A549 (cell line): ENCODE measurements at regions not wholly inside any gene's neighbourhood (a gene's known extent, or its start where the extent isn't known, plus 50 kb on each side); places are given as distances from the start of the nearest gene placed in this dataset.
A peak's percentile ranks its signal among the peaks of the same experiment; 100 is the strongest.

Source experiments
- ATAC-seq, 2 experiments: fragments of 200-7000 bp in 1 of 2; fragments of >200 bp in 1 of 2; cut with Nextera tagmentation in 1 of 2; cut with Tn5 transposase in 1 of 2; 3 replicates each; pipeline versions ENCODE4 v1.8.0 to v1.9.1; 2018 to 2020; ENCODE audit warnings: mild to moderate bottlenecking in 1 of 2, moderate library complexity in 1 of 2
- CTCF ChIA-PET: fragments of 300-600 bp; sonication (Branson Sonifier 250); formaldehyde crosslinking; extraction: SDS; loops from one replicate; lab custom pipeline; 2021; ENCODE audit warnings: antibody characterized with exemption, inconsistent platforms; lab: Yijun Ruan, JAX
- POLR2A ChIA-PET: fragments of 350-600 bp; formaldehyde crosslinking; extraction: SDS; loops from one replicate; lab custom pipeline; 2021; ENCODE audit warnings: antibody characterized with exemption, inconsistent platforms; lab: Yijun Ruan, JAX
- DNase-seq, 2 experiments: peaks; one replicate each; pipeline versions ENCODE4 v3.0.0 to v3.0.0-alpha.2; 2011 to 2016; ENCODE audit warnings: low read depth in 1 of 2, low spot score in 1 of 2
- FAIRE-seq: peaks from 2 replicates; lab custom pipeline; 2011; peaks lifted over from hg19 to GRCh38; lab: Jason Lieb, UNC
- H3K27ac ChIP-seq, 2 experiments: fragments of >200 bp; sonication (Bioruptor Twin); formaldehyde crosslinking; 3 replicates each; pipeline ENCODE4 v1.5.1; 2016 to 2017
- H3K4me1 ChIP-seq: fragments of >200 bp; sonication (Bioruptor Twin); formaldehyde crosslinking; 3 replicates; pipeline ENCODE4 v1.6.1; 2016
- H3K4me2 ChIP-seq: fragments of >200 bp; sonication (Bioruptor Twin); formaldehyde crosslinking; 3 replicates; pipeline ENCODE4 v1.6.1; 2016
- H3K4me3 ChIP-seq: fragments of >200 bp; sonication (Bioruptor Twin); formaldehyde crosslinking; 3 replicates; pipeline ENCODE4 v1.5.1; 2016
- H3K9me3 ChIP-seq: fragments of >200 bp; sonication (Bioruptor Twin); formaldehyde crosslinking; 3 replicates; pipeline ENCODE4 v1.6.1; 2016
- BHLHE40 ChIP-seq: IDR thresholded peaks from 2 replicates; pipeline ENCODE4 v1.6.1; 2012; ENCODE audit warnings: low read depth, low read length, inconsistent platforms
- CBX2 ChIP-seq: fragments of 200-600 bp; sonication (generic); IDR thresholded peaks from 2 replicates; pipeline ENCODE4 v1.6.1; 2016; ENCODE audit warnings: low read depth, mild to moderate bottlenecking, borderline replicate concordance
- CHD4 ChIP-seq: fragments of 200-600 bp; sonication (generic); IDR thresholded peaks from 2 replicates; pipeline ENCODE4 v1.6.1; 2016; ENCODE audit warnings: antibody characterized with exemption, mild to moderate bottlenecking, borderline replicate concordance
- EP300 ChIP-seq, 2 experiments: fragments of >200 bp; sonication (Bioruptor Twin); formaldehyde crosslinking; IDR thresholded peaks; 2 replicates in 1 of 2; 3 replicates in 1 of 2; pipeline ENCODE4 v1.6.1; 2016 to 2017
- ESRRA ChIP-seq: fragments of 150-350 bp; IDR thresholded peaks from 2 replicates; pipeline ENCODE4 v1.6.1; 2014; ENCODE audit warnings: mild to moderate bottlenecking, low read length, borderline replicate concordance
- FOSB ChIP-seq: fragments of 250-450 bp; sonication (Bioruptor Pico); IDR thresholded peaks from 2 replicates; pipeline ENCODE4 v1.5.0; 2020; ENCODE audit warnings: mild to moderate bottlenecking, moderate library complexity
- FOXS1 ChIP-seq: fragments of 250-450 bp; sonication (Bioruptor Pico); IDR thresholded peaks from 2 replicates; pipeline ENCODE4 v1.5.0; 2020; ENCODE audit warnings: mild to moderate bottlenecking, moderate library complexity
- HOXB13 ChIP-seq: fragments of 250-450 bp; sonication (Bioruptor Pico); IDR thresholded peaks from 2 replicates; pipeline ENCODE4 v1.5.0; 2020; ENCODE audit warnings: low read depth, mild to moderate bottlenecking, moderate library complexity
- HOXB5 ChIP-seq: fragments of 250-450 bp; sonication (Bioruptor Pico); IDR thresholded peaks from 2 replicates; pipeline ENCODE4 v1.5.0; 2020; ENCODE audit warnings: mild to moderate bottlenecking, moderate library complexity
- JUNB ChIP-seq: fragments of >200 bp; sonication (Bioruptor Twin); formaldehyde crosslinking; IDR thresholded peaks from 2 replicates; pipeline ENCODE4 v1.6.1; 2016
- KDM5A ChIP-seq: fragments of 200-600 bp; sonication (generic); IDR thresholded peaks from 2 replicates; pipeline ENCODE4 v1.6.1; 2016; ENCODE audit warnings: antibody characterized with exemption, mild to moderate bottlenecking
- MYC ChIP-seq: IDR thresholded peaks from 2 replicates; pipeline ENCODE4 v1.6.1; 2012; ENCODE audit warnings: mild to moderate bottlenecking, inconsistent platforms, low read length, improper control_type of control experiment, borderline replicate concordance
- RAD21 ChIP-seq, 2 experiments: fragments of >200 bp in 1 of 2; sonication (Bioruptor Twin) in 1 of 2; formaldehyde crosslinking in 1 of 2; IDR thresholded peaks in 1 of 2; conservative IDR thresholded peaks in 1 of 2; 2 replicates in 1 of 2; 3 replicates in 1 of 2; pipeline ENCODE4 v1.6.1; 2012 to 2018; ENCODE audit warnings: inconsistent platforms in 1 of 2
- RCOR1 ChIP-seq: fragments of 150-350 bp; IDR thresholded peaks from 2 replicates; pipeline ENCODE4 v1.6.1; 2014; ENCODE audit warnings: antibody characterized with exemption, low read length, low read depth
- RFX5 ChIP-seq: fragments of 450-650 bp; IDR thresholded peaks from 2 replicates; pipeline ENCODE4 v1.7.1; 2014; ENCODE audit warnings: antibody characterized with exemption, mild to moderate bottlenecking, moderate library complexity
- TP53 ChIP-seq: fragments of 250-450 bp; sonication (Bioruptor Pico); IDR thresholded peaks from 2 replicates; pipeline ENCODE4 v1.5.0; 2021; ENCODE audit warnings: mild to moderate bottlenecking, moderate library complexity
- ZC3H11A ChIP-seq: fragments of 450-650 bp; IDR thresholded peaks from 2 replicates; pipeline ENCODE4 v1.6.1; 2014; ENCODE audit warnings: antibody characterized with exemption, mild to moderate bottlenecking
- ZFP36 ChIP-seq: fragments of 450-650 bp; IDR thresholded peaks from 2 replicates; pipeline ENCODE4 v1.6.1; 2014; ENCODE audit warnings: borderline replicate concordance; ENCODE audit not compliant: partially characterized antibody
- WGBS: methylation state at CpG from one replicate; pipeline ENCODE4 v1.1.6; 2017; ENCODE audit errors: missing lambda C conversion rate; 5-methylcytosine and 5-hydroxymethylcytosine counted together
- TF ChIP-seq, protein P1 (sequence below): fragments of 200-600 bp; sonication (generic); IDR thresholded peaks from 2 replicates; pipeline ENCODE4 v1.6.1; 2016; ENCODE audit warnings: antibody characterized with exemption, mild to moderate bottlenecking, moderate library complexity
- TF ChIP-seq, protein P2 (sequence below): fragments of 450-650 bp; IDR thresholded peaks from 2 replicates; pipeline ENCODE4 v1.6.1; 2014; ENCODE audit warnings: antibody characterized with exemption
- TF ChIP-seq, protein P3 (sequence below): IDR thresholded peaks from 2 replicates; pipeline ENCODE4 v1.6.1; 2012; ENCODE audit warnings: low read depth, borderline replicate concordance
- TF ChIP-seq, protein P4 (sequence below): fragments of >200 bp; sonication (Bioruptor Twin); formaldehyde crosslinking; IDR thresholded peaks from 3 replicates; pipeline ENCODE4 v1.5.1; 2016
- TF ChIP-seq, protein P5 (sequence below): fragments of >200 bp; sonication (Bioruptor Twin); formaldehyde crosslinking; IDR thresholded peaks from 3 replicates; pipeline ENCODE4 v1.6.1; 2016
- TF ChIP-seq, protein P6 (sequence below): fragments of 250-450 bp; sonication (Bioruptor Pico); IDR thresholded peaks from 2 replicates; pipeline ENCODE4 v1.5.0; 2020; ENCODE audit warnings: low read depth, mild to moderate bottlenecking, moderate library complexity

DNA sequence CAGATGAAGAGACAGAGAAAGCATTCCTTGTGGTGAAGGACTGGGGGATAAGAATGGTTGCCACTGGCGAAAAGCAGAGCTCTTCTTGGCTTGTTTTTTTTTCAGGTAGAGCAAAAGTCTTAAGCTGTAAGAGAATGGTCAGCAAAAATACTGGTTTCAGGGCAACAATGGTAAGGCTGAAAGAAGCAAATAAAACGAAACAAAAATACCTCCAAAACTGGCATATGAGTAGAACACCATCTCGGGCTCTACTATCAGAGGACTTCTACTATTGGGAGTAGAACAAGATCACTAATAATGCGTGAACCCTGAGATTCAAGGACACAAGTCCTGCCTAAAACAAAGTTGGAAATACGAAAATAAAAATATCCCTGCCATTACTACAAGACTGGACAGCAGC, 1823.2 kb upstream of the CDH6 start:
- H3K27ac ChIP-seq: no peak overlapping the region
- FAIRE-seq: no peak
- no peak overlapping the region for H3K4me3 ChIP-seq
- POLR2A ChIA-PET: no interaction called here
- no peak for ATAC-seq
- no peak for TF ChIP-seq CHD4
- no peak for TF ChIP-seq HOXB5 (CRISPR knock-in tag)
- TF ChIP-seq BHLHE40: no peak
- TF ChIP-seq, protein P1, sequence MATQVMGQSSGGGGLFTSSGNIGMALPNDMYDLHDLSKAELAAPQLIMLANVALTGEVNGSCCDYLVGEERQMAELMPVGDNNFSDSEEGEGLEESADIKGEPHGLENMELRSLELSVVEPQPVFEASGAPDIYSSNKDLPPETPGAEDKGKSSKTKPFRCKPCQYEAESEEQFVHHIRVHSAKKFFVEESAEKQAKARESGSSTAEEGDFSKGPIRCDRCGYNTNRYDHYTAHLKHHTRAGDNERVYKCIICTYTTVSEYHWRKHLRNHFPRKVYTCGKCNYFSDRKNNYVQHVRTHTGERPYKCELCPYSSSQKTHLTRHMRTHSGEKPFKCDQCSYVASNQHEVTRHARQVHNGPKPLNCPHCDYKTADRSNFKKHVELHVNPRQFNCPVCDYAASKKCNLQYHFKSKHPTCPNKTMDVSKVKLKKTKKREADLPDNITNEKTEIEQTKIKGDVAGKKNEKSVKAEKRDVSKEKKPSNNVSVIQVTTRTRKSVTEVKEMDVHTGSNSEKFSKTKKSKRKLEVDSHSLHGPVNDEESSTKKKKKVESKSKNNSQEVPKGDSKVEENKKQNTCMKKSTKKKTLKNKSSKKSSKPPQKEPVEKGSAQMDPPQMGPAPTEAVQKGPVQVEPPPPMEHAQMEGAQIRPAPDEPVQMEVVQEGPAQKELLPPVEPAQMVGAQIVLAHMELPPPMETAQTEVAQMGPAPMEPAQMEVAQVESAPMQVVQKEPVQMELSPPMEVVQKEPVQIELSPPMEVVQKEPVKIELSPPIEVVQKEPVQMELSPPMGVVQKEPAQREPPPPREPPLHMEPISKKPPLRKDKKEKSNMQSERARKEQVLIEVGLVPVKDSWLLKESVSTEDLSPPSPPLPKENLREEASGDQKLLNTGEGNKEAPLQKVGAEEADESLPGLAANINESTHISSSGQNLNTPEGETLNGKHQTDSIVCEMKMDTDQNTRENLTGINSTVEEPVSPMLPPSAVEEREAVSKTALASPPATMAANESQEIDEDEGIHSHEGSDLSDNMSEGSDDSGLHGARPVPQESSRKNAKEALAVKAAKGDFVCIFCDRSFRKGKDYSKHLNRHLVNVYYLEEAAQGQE: no peak
- no peak for TF ChIP-seq RFX5
- TF ChIP-seq RCOR1: no peak
- TF ChIP-seq CBX2: no peak
- TF ChIP-seq EP300 (IDR thresholded peaks at IDR 0.05): no peak
- no peak for TF ChIP-seq MYC
- TF ChIP-seq, all 56 proteins: peak for 0
- no peaks in the 10 kb centered on the region for H3K4me1 ChIP-seq
- CTCF ChIA-PET: no interaction called here
- DNase-seq: no peak
- peak overlapping the region; percentile 12; the same call in 1 of the 3 replicates for H3K4me2 ChIP-seq
- 26% methylated on average over 5 of the region's 5 CpGs for WGBS
- H3K9me3 ChIP-seq: no peaks in the 10 kb centered on the region

DNA sequence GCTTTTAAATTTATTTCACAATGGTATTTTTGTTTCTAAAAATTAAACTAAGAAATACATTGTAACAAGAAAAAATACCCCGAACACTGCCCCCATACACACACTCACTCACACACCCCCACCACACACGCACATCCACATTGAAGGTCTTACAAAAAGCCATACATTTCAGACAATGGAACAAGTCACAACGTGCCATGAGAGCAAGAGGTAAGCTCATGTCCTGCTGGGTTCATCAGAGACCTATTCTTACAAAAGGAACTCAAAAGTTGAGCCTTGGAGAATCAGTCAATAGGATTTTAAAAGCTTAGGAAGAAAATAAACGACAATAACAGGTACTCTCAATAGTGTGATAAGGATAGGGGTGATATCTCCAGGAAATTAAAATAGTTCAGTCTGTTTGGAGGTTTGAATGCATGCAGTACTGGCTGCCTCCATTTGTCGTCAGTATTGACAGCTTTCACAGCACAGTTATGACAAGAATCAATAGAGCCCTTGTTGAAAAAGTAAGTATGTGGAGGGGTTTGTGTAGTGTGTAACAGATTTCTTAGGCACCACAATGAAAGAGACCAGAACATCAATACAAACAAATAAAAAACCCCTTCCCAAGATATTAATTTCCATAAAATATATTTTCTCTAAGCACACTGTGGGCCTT, 1826.2 kb upstream of the CDH6 start:
- FAIRE-seq (no peak), DNase-seq (peak in 1 of 2 experiments; percentile 3), ATAC-seq (peak in 1 of 2 experiments; percentile 46; a peak in 2 of 6 replicates)
- ChIA-PET POLR2A (no interaction called here), CTCF (no interaction called here)
- Histone ChIP-seq H3K4me1 (no peaks in the 10 kb centered on the region), H3K4me3 (no peak overlapping the region), H3K4me2 (no peak overlapping the region), H3K27ac (no peak overlapping the region), H3K9me3 (no peaks in the 10 kb centered on the region)
- 37% methylated on average over 5 of the region's 5 CpGs for WGBS
- no peak for TF ChIP-seq KDM5A
- peak in 1 of 2 experiments; percentile 13; a peak in 1 of 5 replicates for TF ChIP-seq RAD21 (conservative IDR thresholded peaks at IDR 0.05 in 1 of 2, IDR thresholded peaks at IDR 0.05 in 1 of 2)

DNA sequence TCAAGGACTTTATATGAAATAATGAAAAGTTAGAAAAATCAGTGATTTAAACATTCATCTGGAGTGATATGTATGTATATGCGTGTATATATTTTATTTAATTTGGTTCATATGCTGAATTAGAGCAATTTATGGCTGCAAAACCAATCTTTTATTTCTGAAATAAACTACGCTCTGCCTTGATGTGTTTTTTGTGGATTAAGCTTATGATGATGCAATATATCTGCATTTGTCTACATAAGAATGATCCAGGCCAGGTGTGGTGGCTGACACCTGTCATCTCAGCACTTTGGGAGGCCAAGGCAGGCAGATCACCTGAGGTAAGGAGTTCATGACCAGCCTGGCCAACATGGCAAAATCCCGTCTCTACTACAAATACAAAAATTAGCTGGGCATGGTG, 1842.3 kb upstream of the CDH6 start:
- FAIRE-seq: no peak
- CTCF ChIA-PET: no interaction called here
- no peak for TF ChIP-seq JUNB
- TF ChIP-seq, protein P2, sequence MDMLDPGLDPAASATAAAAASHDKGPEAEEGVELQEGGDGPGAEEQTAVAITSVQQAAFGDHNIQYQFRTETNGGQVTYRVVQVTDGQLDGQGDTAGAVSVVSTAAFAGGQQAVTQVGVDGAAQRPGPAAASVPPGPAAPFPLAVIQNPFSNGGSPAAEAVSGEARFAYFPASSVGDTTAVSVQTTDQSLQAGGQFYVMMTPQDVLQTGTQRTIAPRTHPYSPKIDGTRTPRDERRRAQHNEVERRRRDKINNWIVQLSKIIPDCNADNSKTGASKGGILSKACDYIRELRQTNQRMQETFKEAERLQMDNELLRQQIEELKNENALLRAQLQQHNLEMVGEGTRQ: no peak
- no peak for TF ChIP-seq ESRRA
- no peak for TF ChIP-seq MYC
- TF ChIP-seq, protein P3, sequence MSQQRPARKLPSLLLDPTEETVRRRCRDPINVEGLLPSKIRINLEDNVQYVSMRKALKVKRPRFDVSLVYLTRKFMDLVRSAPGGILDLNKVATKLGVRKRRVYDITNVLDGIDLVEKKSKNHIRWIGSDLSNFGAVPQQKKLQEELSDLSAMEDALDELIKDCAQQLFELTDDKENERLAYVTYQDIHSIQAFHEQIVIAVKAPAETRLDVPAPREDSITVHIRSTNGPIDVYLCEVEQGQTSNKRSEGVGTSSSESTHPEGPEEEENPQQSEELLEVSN: no peak
- no peak for TF ChIP-seq TP53
- no peak for TF ChIP-seq EP300 (IDR thresholded peaks at IDR 0.05)
- TF ChIP-seq CBX2: no peak
- TF ChIP-seq FOSB: no peak
- no peak for TF ChIP-seq HOXB13 (CRISPR knock-in tag)
- no peak for TF ChIP-seq ZC3H11A
- TF ChIP-seq, protein P4, sequence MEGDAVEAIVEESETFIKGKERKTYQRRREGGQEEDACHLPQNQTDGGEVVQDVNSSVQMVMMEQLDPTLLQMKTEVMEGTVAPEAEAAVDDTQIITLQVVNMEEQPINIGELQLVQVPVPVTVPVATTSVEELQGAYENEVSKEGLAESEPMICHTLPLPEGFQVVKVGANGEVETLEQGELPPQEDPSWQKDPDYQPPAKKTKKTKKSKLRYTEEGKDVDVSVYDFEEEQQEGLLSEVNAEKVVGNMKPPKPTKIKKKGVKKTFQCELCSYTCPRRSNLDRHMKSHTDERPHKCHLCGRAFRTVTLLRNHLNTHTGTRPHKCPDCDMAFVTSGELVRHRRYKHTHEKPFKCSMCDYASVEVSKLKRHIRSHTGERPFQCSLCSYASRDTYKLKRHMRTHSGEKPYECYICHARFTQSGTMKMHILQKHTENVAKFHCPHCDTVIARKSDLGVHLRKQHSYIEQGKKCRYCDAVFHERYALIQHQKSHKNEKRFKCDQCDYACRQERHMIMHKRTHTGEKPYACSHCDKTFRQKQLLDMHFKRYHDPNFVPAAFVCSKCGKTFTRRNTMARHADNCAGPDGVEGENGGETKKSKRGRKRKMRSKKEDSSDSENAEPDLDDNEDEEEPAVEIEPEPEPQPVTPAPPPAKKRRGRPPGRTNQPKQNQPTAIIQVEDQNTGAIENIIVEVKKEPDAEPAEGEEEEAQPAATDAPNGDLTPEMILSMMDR: no peak
- TF ChIP-seq, protein P5, sequence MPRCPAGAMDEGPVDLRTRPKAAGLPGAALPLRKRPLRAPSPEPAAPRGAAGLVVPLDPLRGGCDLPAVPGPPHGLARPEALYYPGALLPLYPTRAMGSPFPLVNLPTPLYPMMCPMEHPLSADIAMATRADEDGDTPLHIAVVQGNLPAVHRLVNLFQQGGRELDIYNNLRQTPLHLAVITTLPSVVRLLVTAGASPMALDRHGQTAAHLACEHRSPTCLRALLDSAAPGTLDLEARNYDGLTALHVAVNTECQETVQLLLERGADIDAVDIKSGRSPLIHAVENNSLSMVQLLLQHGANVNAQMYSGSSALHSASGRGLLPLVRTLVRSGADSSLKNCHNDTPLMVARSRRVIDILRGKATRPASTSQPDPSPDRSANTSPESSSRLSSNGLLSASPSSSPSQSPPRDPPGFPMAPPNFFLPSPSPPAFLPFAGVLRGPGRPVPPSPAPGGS: no peak
- TF ChIP-seq, protein P6, sequence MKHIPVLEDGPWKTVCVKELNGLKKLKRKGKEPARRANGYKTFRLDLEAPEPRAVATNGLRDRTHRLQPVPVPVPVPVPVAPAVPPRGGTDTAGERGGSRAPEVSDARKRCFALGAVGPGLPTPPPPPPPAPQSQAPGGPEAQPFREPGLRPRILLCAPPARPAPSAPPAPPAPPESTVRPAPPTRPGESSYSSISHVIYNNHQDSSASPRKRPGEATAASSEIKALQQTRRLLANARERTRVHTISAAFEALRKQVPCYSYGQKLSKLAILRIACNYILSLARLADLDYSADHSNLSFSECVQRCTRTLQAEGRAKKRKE: no peak
- TF ChIP-seq ZFP36: no peak
- TF ChIP-seq FOXS1 (CRISPR knock-in tag): no peak
- TF ChIP-seq HOXB5 (CRISPR knock-in tag): no peak

More for the DNA sequence above, 1842.3 kb upstream of the CDH6 start:
- 72% methylated on average over 3 of the region's 3 CpGs for WGBS
- POLR2A ChIA-PET: no interaction called here
- Histone ChIP-seq H3K4me2 (no peak overlapping the region), H3K9me3 (no peaks in the 10 kb centered on the region), H3K4me3 (no peak overlapping the region), H3K4me1 (no peaks in the 10 kb centered on the region), H3K27ac (no peak overlapping the region)
- no peak for DNase-seq
- ATAC-seq: no peak
